GM12865 (cell line): ENCODE measurements at regions not wholly inside any gene's neighbourhood (a gene's known extent, or its start where the extent isn't known, plus 50 kb on each side); places are given as distances from the start of the nearest gene placed in this dataset.
A peak's percentile ranks its signal among the peaks of the same experiment; 100 is the strongest.

ENCODE experiments used
- DNase-seq: peaks from one replicate; pipeline ENCODE4 v3.0.0; 2010; ENCODE audit warnings: low read depth
- H3K4me3 ChIP-seq: 2 replicates; pipeline ENCODE4 v1.5.1; 2011; ENCODE audit warnings: mild to moderate bottlenecking, low read depth, low read length, control low read depth
- CTCF ChIP-seq: IDR thresholded peaks from 2 replicates; pipeline ENCODE4 v1.5.1; 2011; ENCODE audit warnings: low read length, control low read depth, low read depth, inconsistent platforms; ENCODE audit not compliant: insufficient read depth; ENCODE audit errors: missing control alignments

GRCh38 chr1:37085393-37085792 lies 51.1 kb upstream of the GRIK3 start:
- DNase-seq = peak; percentile 12
- H3K4me3 ChIP-seq = no peak overlapping the region
- no peak for TF ChIP-seq CTCF

GRCh38 chr1:37089750-37090149 lies 55.4 kb upstream of the GRIK3 start:
- DNase-seq = no peak
- no peak for TF ChIP-seq CTCF

GRCh38 chr1:37090671-37091070 lies 56.4 kb upstream of the GRIK3 start:
- TF ChIP-seq CTCF = no peak
- H3K4me3 ChIP-seq = no peak overlapping the region
- DNase-seq = no peak

More at GRCh38 chr1:37089750-37090149, 55.4 kb upstream of the GRIK3 start:
- H3K4me3 ChIP-seq = no peak overlapping the region

- no peak overlapping the region for H3K4me3 ChIP-seq
- TF ChIP-seq CTCF = no peak
- no peak for DNase-seq
Measured at GRCh38 chr1:37092937-37093336, 58.6 kb upstream of the GRIK3 start.

- no peak overlapping the region for H3K4me3 ChIP-seq
- peak; percentile 68 for DNase-seq
- TF ChIP-seq CTCF = no peak
Measured at GRCh38 chr1:37094302-37094701, 60.0 kb upstream of the GRIK3 start.

- H3K4me3 ChIP-seq = no peak overlapping the region
- peak; percentile 38 for TF ChIP-seq CTCF
- peak; percentile 49 for DNase-seq
Measured at GRCh38 chr1:37096523-37096922, 62.2 kb upstream of the GRIK3 start.

- no peak overlapping the region for H3K4me3 ChIP-seq
- no peak for DNase-seq
- no peak for TF ChIP-seq CTCF
Measured at GRCh38 chr1:37097731-37098130, 63.4 kb upstream of the GRIK3 start.
